ENCODE measurements at regions not wholly inside any gene's neighbourhood (a gene's known extent, or its start where the extent isn't known, plus 50 kb on each side); places are given as distances from the start of the nearest gene placed in this dataset.

GRCh38 chr4:20386001-20386740, 134.5 kb downstream of the SLIT2 start:
- H3K4me2 ChIP-seq (ENCODE audit: low read length) = no peak overlapping the region
- POLR2A ChIA-PET (ENCODE audit: unreplicated experiment) = no interaction called here
- no peaks in the 10 kb centered on the region for H4K20me1 ChIP-seq (ENCODE audit: low read length)
- no peaks in the 10 kb centered on the region for H3K79me2 ChIP-seq (ENCODE audit: low read length)
- TF ChIP-seq CTCF (conservative IDR thresholded peaks at IDR 0.05; ENCODE audit: low read depth, low read length) (no peak), EZH2phosphoT487 (IDR thresholded peaks at IDR 0.05; ENCODE audit: borderline replicate concordance, low read length) (no peak), EZH2 (IDR thresholded peaks at IDR 0.05; ENCODE audit: low read length, unreplicated experiment) (no peak)
- H3K4me1 ChIP-seq (ENCODE audit: insufficient read depth, low read length) = no peaks in the 10 kb centered on the region
- CTCF ChIA-PET = no interaction called here
- no peak overlapping the region for H3K27ac ChIP-seq (ENCODE audit: low read length)
- no peaks in the 10 kb centered on the region for H3F3A ChIP-seq (ENCODE audit: low read length, unreplicated experiment)
- H3K9me2 ChIP-seq (replicated peaks; ENCODE audit: low read length) = no peaks in the 10 kb centered on the region
- intact Hi-C loops (cut with micrococcal nuclease) = no loop called here
- no peaks in the 10 kb centered on the region for H3K9me3 ChIP-seq (ENCODE audit: low read length)
- no peaks in the 10 kb centered on the region for H3K27me3 ChIP-seq (ENCODE audit: low read length)
- BruUV-seq (replicated peaks) = no TSS peak
- H2AFZ ChIP-seq (ENCODE audit: low read length) = no peak overlapping the region
- DNase-seq (no peak), ATAC-seq (no peak)
- H3K9ac ChIP-seq (ENCODE audit: low read length) = no peak overlapping the region
- no peak overlapping the region for H3K4me3 ChIP-seq (ENCODE audit: low read length)
- H3K36me3 ChIP-seq (ENCODE audit: low read depth, low read length) = no peaks in the 10 kb centered on the region

GRCh38 chr4:20386906-20387305, 135.2 kb downstream of the SLIT2 start:
- no peaks in the 10 kb centered on the region for H3K79me2 ChIP-seq (ENCODE audit: low read length)
- DNase-seq (no peak), ATAC-seq (no peak)
- H3K9me2 ChIP-seq (replicated peaks; ENCODE audit: low read length) = no peaks in the 10 kb centered on the region
- H4K20me1 ChIP-seq (ENCODE audit: low read length) = no peaks in the 10 kb centered on the region
- H3K9ac ChIP-seq (ENCODE audit: low read length) = no peak overlapping the region
- H3K27me3 ChIP-seq (ENCODE audit: low read length) = no peaks in the 10 kb centered on the region
- no peaks in the 10 kb centered on the region for H3K9me3 ChIP-seq (ENCODE audit: low read length)
- no peak overlapping the region for H3K27ac ChIP-seq (ENCODE audit: low read length)
- intact Hi-C loops (cut with micrococcal nuclease) = no loop called here
- H3K4me3 ChIP-seq (ENCODE audit: low read length) = no peak overlapping the region
- no peaks in the 10 kb centered on the region for H3K36me3 ChIP-seq (ENCODE audit: low read depth, low read length)
- H3K4me1 ChIP-seq (ENCODE audit: insufficient read depth, low read length) = no peaks in the 10 kb centered on the region
- CTCF ChIA-PET = no interaction called here
- no peak overlapping the region for H2AFZ ChIP-seq (ENCODE audit: low read length)
- BruUV-seq (replicated peaks) = no TSS peak
- no peak for TF ChIP-seq CTCF (conservative IDR thresholded peaks at IDR 0.05; ENCODE audit: low read depth, low read length)
- H3F3A ChIP-seq (ENCODE audit: low read length, unreplicated experiment) = no peaks in the 10 kb centered on the region
- POLR2A ChIA-PET (ENCODE audit: unreplicated experiment) = no interaction called here
- no peak overlapping the region for H3K4me2 ChIP-seq (ENCODE audit: low read length)

GRCh38 chr4:20391198-20391597, 139.5 kb downstream of the SLIT2 start:
- Histone ChIP-seq H4K20me1 (ENCODE audit: low read length) (no peaks in the 10 kb centered on the region), H3K9ac (ENCODE audit: low read length) (no peak overlapping the region)
- POLR2A ChIA-PET (ENCODE audit: unreplicated experiment) = no interaction called here

More at GRCh38 chr4:20391198-20391597, 139.5 kb downstream of the SLIT2 start:
- H3K9me2 ChIP-seq (replicated peaks; ENCODE audit: low read length) = no peaks in the 10 kb centered on the region
- no peak overlapping the region for H3K4me2 ChIP-seq (ENCODE audit: low read length)
- H2AFZ ChIP-seq (ENCODE audit: low read length) = no peak overlapping the region
- H3K27me3 ChIP-seq (ENCODE audit: low read length) = no peaks in the 10 kb centered on the region
- H3K79me2 ChIP-seq (ENCODE audit: low read length) = no peaks in the 10 kb centered on the region
- no peak for DNase-seq
- H3K4me1 ChIP-seq (ENCODE audit: insufficient read depth, low read length) = no peaks in the 10 kb centered on the region
- intact Hi-C loops (cut with micrococcal nuclease) = no loop called here
- BruUV-seq (replicated peaks) = no TSS peak
- no peak for TF ChIP-seq CTCF (conservative IDR thresholded peaks at IDR 0.05; ENCODE audit: low read depth, low read length)
- no peak for TF ChIP-seq EZH2 (IDR thresholded peaks at IDR 0.05; ENCODE audit: low read length, unreplicated experiment)
- TF ChIP-seq EZH2phosphoT487 (IDR thresholded peaks at IDR 0.05; ENCODE audit: borderline replicate concordance, low read length) = no peak
- H3K4me3 ChIP-seq (ENCODE audit: low read length) = no peak overlapping the region
- ATAC-seq = no peak
- H3K36me3 ChIP-seq (ENCODE audit: low read depth, low read length) = no peaks in the 10 kb centered on the region
- H3K27ac ChIP-seq (ENCODE audit: low read length) = no peak overlapping the region
- no peaks in the 10 kb centered on the region for H3F3A ChIP-seq (ENCODE audit: low read length, unreplicated experiment)
- H3K9me3 ChIP-seq (ENCODE audit: low read length) = no peaks in the 10 kb centered on the region
- CTCF ChIA-PET = no interaction called here
